ENCODE measurements at regions not wholly inside any gene's neighbourhood (a gene's known extent, or its start where the extent isn't known, plus 50 kb on each side); places are given as distances from the start of the nearest gene placed in this dataset.
"Not testable (repeated sequence)": the region's sequence is repeated elsewhere in the genome, so short reads cannot be mapped to it uniquely, and the experiment has no call there.

- no peaks in the 10 kb centered on the region for H3K27me3 ChIP-seq (ENCODE audit: control insufficient read depth, insufficient read depth, low read length)
- peak overlapping the region in 2 of 3 donors; percentile 42 to 53 for H3K4me3 ChIP-seq (ENCODE audit: low read length in 3 of 3)
- H3K4me1 ChIP-seq (ENCODE audit: control insufficient read depth in 2 of 3, insufficient read depth in 2 of 3, low read depth in 1 of 3, low read length in 3 of 3): no peaks in the 10 kb centered on the region
- DNase-seq (no peak), FAIRE-seq (no peak)
- TF ChIP-seq CTCF (IDR thresholded peaks at IDR 0.05; ENCODE audit: borderline replicate concordance, extremely low read depth, insufficient read depth): no peak
- no peaks in the 10 kb centered on the region for H3K9me3 ChIP-seq (ENCODE audit: control insufficient read depth in 2 of 3, insufficient read depth in 1 of 3, low read length in 3 of 3)
- no peak overlapping the region for H3K9ac ChIP-seq (ENCODE audit: low read length in 3 of 3)
- H3K36me3 ChIP-seq (ENCODE audit: control insufficient read depth in 2 of 3, insufficient read depth in 3 of 3, low read length in 3 of 3): no peaks in the 10 kb centered on the region
- H3K27ac ChIP-seq (ENCODE audit: low read depth in 2 of 2, low read length in 2 of 2): no peak overlapping the region
- intact Hi-C loops (cut with DNase I): no loop called here
Measured at GRCh38 chr12:13404111-13404628, 207.6 kb downstream of the EMP1 start.

DNA sequence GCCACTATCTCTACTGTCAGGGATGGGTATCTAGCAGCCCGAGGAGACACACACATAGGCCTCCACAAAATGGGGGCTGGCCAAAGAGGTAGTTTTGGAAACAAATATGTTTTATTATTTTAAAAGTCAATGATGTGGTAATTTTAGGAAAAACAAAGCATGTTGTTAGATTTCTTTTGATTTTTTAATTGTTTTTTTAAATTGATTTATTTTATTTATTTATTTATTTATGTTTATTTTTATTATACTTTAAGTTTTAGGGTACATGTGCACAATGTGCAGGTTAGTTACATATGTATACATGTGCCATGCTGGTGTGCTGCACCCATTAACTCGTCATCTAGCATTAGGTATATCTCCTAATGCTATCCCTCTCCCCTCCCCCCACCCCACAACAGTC, 194.8 kb downstream of the EMP1 start:
- H3K9ac ChIP-seq (ENCODE audit: low read length in 3 of 3); H3K4me3 ChIP-seq (ENCODE audit: low read length in 3 of 3); intact Hi-C loops (cut with DNase I); H3K27ac ChIP-seq (ENCODE audit: low read depth in 2 of 2, low read length in 2 of 2); H3K9me3 ChIP-seq (ENCODE audit: control insufficient read depth in 2 of 3, insufficient read depth in 1 of 3, low read length in 3 of 3); H3K36me3 ChIP-seq (ENCODE audit: control insufficient read depth in 2 of 3, insufficient read depth in 3 of 3, low read length in 3 of 3); H3K27me3 ChIP-seq (ENCODE audit: control insufficient read depth, insufficient read depth, low read length); DNase-seq; H3K4me1 ChIP-seq (ENCODE audit: control insufficient read depth in 2 of 3, insufficient read depth in 2 of 3, low read depth in 1 of 3, low read length in 3 of 3); FAIRE-seq: not testable (repeated sequence)

DNA sequence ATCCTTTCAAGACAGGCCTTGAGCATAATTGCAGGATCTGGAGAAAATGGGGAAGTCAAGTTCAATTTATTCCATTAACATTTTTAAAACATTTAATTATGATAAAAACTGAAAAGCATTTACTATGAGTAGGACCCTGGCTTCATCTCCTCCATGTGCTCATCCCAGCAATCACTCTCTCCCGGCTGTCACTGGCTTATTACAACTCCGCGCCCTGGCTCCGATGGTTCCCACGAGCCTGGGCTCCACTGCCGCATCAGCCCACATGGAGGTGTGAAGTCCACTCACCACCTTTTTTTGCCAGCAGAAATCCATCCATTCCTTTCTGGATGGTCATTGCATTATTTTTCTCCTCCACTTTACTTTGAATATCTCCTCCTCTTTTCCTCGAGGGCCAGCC, 194.4 kb downstream of the EMP1 start:
- no peak for DNase-seq
- H3K9ac ChIP-seq (ENCODE audit: low read length in 3 of 3): no peak overlapping the region
- no peaks in the 10 kb centered on the region for H3K27me3 ChIP-seq (ENCODE audit: control insufficient read depth, insufficient read depth, low read length)
- no peak for TF ChIP-seq CTCF (IDR thresholded peaks at IDR 0.05; ENCODE audit: borderline replicate concordance, extremely low read depth, insufficient read depth)
- no peaks in the 10 kb centered on the region for H3K36me3 ChIP-seq (ENCODE audit: control insufficient read depth in 2 of 3, insufficient read depth in 3 of 3, low read length in 3 of 3)
- intact Hi-C loops (cut with DNase I): no loop called here
- no peaks in the 10 kb centered on the region for H3K9me3 ChIP-seq (ENCODE audit: control insufficient read depth in 2 of 3, insufficient read depth in 1 of 3, low read length in 3 of 3)
- no peak for FAIRE-seq
- H3K27ac ChIP-seq (ENCODE audit: low read depth in 2 of 2, low read length in 2 of 2): no peak overlapping the region
- H3K4me1 ChIP-seq (ENCODE audit: control insufficient read depth in 2 of 3, insufficient read depth in 2 of 3, low read depth in 1 of 3, low read length in 3 of 3): peaks cover 0 to 6% (median 0%) of the 10 kb centered on the region in 3 donors
- H3K4me3 ChIP-seq (ENCODE audit: low read length in 3 of 3): no peak overlapping the region

GRCh38 chr12:13390381-13390861, 193.9 kb downstream of the EMP1 start:
- H3K4me1 ChIP-seq (ENCODE audit: control insufficient read depth in 2 of 3, insufficient read depth in 2 of 3, low read depth in 1 of 3, low read length in 3 of 3): peaks cover 0 to 6% (median 0%) of the 10 kb centered on the region in 3 donors
- H3K9ac ChIP-seq (ENCODE audit: low read length in 3 of 3): no peak overlapping the region
- H3K9me3 ChIP-seq (ENCODE audit: control insufficient read depth in 2 of 3, insufficient read depth in 1 of 3, low read length in 3 of 3): no peaks in the 10 kb centered on the region
- no peaks in the 10 kb centered on the region for H3K27me3 ChIP-seq (ENCODE audit: control insufficient read depth, insufficient read depth, low read length)
- FAIRE-seq: peak; percentile 37
- no peak overlapping the region for H3K27ac ChIP-seq (ENCODE audit: low read depth in 2 of 2, low read length in 2 of 2)
- no peak for TF ChIP-seq CTCF (IDR thresholded peaks at IDR 0.05; ENCODE audit: borderline replicate concordance, extremely low read depth, insufficient read depth)
- no peak overlapping the region for H3K4me3 ChIP-seq (ENCODE audit: low read length in 3 of 3)
- intact Hi-C loops (cut with DNase I): no loop called here
- DNase-seq: peak; percentile 37 to 97 (median 57)
- no peaks in the 10 kb centered on the region for H3K36me3 ChIP-seq (ENCODE audit: control insufficient read depth in 2 of 3, insufficient read depth in 3 of 3, low read length in 3 of 3)
